ENCODE measurements at regions not wholly inside any gene's neighbourhood (a gene's known extent, or its start where the extent isn't known, plus 50 kb on each side); places are given as distances from the start of the nearest gene placed in this dataset.

GRCh38 chr5:28415791-28416443, 1377.5 kb upstream of the CDH9 start:
- intact Hi-C loops (cut with DNase I), result no loop called here
- TF ChIP-seq POLR2A (IDR thresholded peaks at IDR 0.05), result no peak
- DNase-seq, result no peak
- H3K4me3 ChIP-seq, result no peak overlapping the region
- no peaks in the 10 kb centered on the region for H3K27me3 ChIP-seq
- H3K4me1 ChIP-seq (ENCODE audit: insufficient read depth), result no peaks in the 10 kb centered on the region
- no peaks in the 10 kb centered on the region for H3K36me3 ChIP-seq
- H3K27ac ChIP-seq, result no peak overlapping the region
- H3K9me3 ChIP-seq, result no peaks in the 10 kb centered on the region
- WGBS, 3 donors, result 87 to 93% (median 90%) methylated on average over 2 of the region's 2 CpGs

GRCh38 chr5:28414619-28415018, 1376.2 kb upstream of the CDH9 start:
- H3K4me3 ChIP-seq, result no peak overlapping the region
- no peak overlapping the region for H3K27ac ChIP-seq
- no peaks in the 10 kb centered on the region for H3K36me3 ChIP-seq
- intact Hi-C loops (cut with DNase I), result no loop called here
- no peaks in the 10 kb centered on the region for H3K27me3 ChIP-seq
- DNase-seq, result no peak
- H3K4me1 ChIP-seq (ENCODE audit: insufficient read depth), result no peaks in the 10 kb centered on the region
- WGBS, 3 donors, result 84 to 91% (median 90%) methylated on average over 1 of the region's 1 CpG
- H3K9me3 ChIP-seq, result no peaks in the 10 kb centered on the region
- TF ChIP-seq CTCF (IDR thresholded peaks at IDR 0.05) (no peak), POLR2A (IDR thresholded peaks at IDR 0.05) (no peak), EP300 (IDR thresholded peaks at IDR 0.05) (no peak)

DNA sequence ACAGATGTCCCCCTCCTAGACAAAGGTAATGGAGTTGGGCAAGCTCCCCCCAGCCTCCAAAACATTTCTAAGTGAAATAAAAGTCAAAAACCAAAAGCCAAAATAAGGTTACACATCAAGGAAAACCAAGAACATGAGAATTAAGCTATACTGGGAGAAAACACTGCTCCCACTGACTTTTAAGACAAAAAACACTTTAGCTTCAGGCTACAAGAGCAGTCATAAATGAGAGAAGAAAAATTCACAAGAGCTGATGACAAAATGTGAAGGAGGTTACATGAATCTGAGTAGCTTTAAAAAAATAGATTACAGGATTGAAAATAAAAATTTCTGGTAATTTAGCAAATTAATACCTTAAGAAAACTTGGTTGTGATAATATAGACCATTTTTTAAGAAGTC, 1370.3 kb upstream of the CDH9 start:
- DNase-seq, result no peak
- TF ChIP-seq CTCF (IDR thresholded peaks at IDR 0.05) (no peak), EP300 (IDR thresholded peaks at IDR 0.05) (no peak), POLR2A (IDR thresholded peaks at IDR 0.05) (no peak)
- Histone ChIP-seq H3K4me1 (ENCODE audit: insufficient read depth) (no peaks in the 10 kb centered on the region), H3K4me3 (no peak overlapping the region), H3K27me3 (no peaks in the 10 kb centered on the region), H3K9me3 (no peaks in the 10 kb centered on the region), H3K27ac (no peak overlapping the region), H3K36me3 (no peaks in the 10 kb centered on the region)
- intact Hi-C loops (cut with DNase I), result no loop called here

DNA sequence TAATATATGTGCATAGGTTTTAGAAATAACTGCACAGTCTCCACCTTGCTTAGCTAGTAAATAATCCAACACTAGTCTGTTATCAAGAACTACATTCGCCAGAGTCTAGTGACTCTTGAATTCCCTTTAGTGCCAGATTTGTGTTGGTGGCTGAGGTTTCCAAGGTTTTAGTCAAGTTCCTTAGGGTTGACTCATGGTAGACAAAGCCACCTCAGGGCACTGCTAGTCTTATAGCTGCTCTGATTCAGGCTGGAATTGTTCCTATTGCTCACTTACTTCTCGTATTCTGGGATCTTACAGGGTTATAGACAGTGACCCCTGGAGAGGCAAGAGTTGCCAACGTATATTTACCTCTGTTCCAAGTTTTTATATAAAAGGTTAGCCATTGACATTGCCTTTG, 1369.8 kb upstream of the CDH9 start:
- Histone ChIP-seq H3K27me3 (no peaks in the 10 kb centered on the region), H3K9me3 (no peaks in the 10 kb centered on the region), H3K27ac (no peak overlapping the region), H3K4me1 (ENCODE audit: insufficient read depth) (no peaks in the 10 kb centered on the region), H3K4me3 (no peak overlapping the region), H3K36me3 (no peaks in the 10 kb centered on the region)
- intact Hi-C loops (cut with DNase I), result no loop called here
- TF ChIP-seq EP300 (IDR thresholded peaks at IDR 0.05) (no peak), CTCF (IDR thresholded peaks at IDR 0.05) (no peak), POLR2A (IDR thresholded peaks at IDR 0.05) (no peak)
- WGBS, 3 donors, result 71 to 84% (median 78%) methylated on average over 3 of the region's 3 CpGs
- no peak for DNase-seq

GRCh38 chr5:28404363-28405071, 1366.1 kb upstream of the CDH9 start:
- H3K4me3 ChIP-seq, result no peak overlapping the region
- intact Hi-C loops (cut with DNase I), result no loop called here
- no peaks in the 10 kb centered on the region for H3K27me3 ChIP-seq
- no peaks in the 10 kb centered on the region for H3K9me3 ChIP-seq
- TF ChIP-seq CTCF (IDR thresholded peaks at IDR 0.05) (no peak), EP300 (IDR thresholded peaks at IDR 0.05) (no peak), POLR2A (IDR thresholded peaks at IDR 0.05) (no peak)
- WGBS, 3 donors, result 94 to 96% (median 95%) methylated on average over 28 to 35 of the region's 35 CpGs
- H3K27ac ChIP-seq, result no peak overlapping the region
- H3K4me1 ChIP-seq (ENCODE audit: insufficient read depth), result no peaks in the 10 kb centered on the region
- H3K36me3 ChIP-seq, result no peaks in the 10 kb centered on the region
- peak in 1 of 5 donors; percentile 9 for DNase-seq

Measured in ovary (tissue), 7 donors.